IMR-90 (cell line): ENCODE measurements at regions not wholly inside any gene's neighbourhood (a gene's known extent, or its start where the extent isn't known, plus 50 kb on each side); places are given as distances from the start of the nearest gene placed in this dataset. TPM values are rescaled to one million over a fixed set of nuclear protein-coding genes. Genes with fewer than 3 reads are reported as not detected.

ENCODE experiments used
- microRNA-seq, 2 experiments: library from miRNA; stranded (forward) in 1 of 2; unstranded in 1 of 2; fragments of 10-50 nt in 1 of 2; fragments of <30 nt in 1 of 2; gene quantifications in 1 of 2; microRNA quantifications in 1 of 2; one replicate each; pipeline versions ENCODE3 to v1.1.0; 2013 to 2020; ENCODE audit not compliant: insufficient read depth in 1 of 2, insufficient read length in 1 of 2, unreplicated experiment in 1 of 2
- small RNA-seq, 5 experiments: library from RNA; depleted of rRNA; stranded (forward); fragments of <200 nt; gene quantifications; one replicate each; pipeline ENCODE3, GENCODE V24; 2012

Small RNA genes in the stretch of these regions (microRNA-seq; reads per million reads assigned to microRNA genes)
- gene MTND4LP1 (ENCODE audit: insufficient read depth, insufficient read length) = not detected

Small RNA genes in the stretch of these regions (small RNA-seq; reads per million reads assigned to genes)
- 0 reads per million in 5 experiments for gene MTND4LP1
